ENCODE measurements at regions not wholly inside any gene's neighbourhood (a gene's known extent, or its start where the extent isn't known, plus 50 kb on each side); places are given as distances from the start of the nearest gene placed in this dataset.
A peak's percentile ranks its signal among the peaks of the same experiment; 100 is the strongest.
"Not testable (repeated sequence)": the region's sequence is repeated elsewhere in the genome, so short reads cannot be mapped to it uniquely, and the experiment has no call there.

DNA sequence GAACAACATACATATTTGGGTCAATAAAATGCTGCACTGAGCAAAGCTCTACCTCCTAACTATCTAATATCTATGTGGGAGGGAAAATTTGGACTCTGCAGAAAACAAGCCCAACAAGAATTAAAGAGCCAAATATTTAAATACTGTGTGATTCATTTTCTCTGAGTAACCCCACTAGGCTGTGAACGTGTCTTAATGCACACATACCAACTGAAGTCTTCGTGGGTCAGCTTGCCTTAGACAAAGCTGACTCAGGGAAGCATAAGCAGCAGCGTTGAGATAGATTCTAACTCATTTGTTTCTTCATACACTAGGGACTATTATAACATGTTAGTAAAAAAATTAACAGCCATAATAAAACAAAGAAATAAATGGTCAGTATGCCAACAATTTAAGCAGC, 114.3 kb downstream of the GJA1 start:
- DNase-seq = no peak

DNA sequence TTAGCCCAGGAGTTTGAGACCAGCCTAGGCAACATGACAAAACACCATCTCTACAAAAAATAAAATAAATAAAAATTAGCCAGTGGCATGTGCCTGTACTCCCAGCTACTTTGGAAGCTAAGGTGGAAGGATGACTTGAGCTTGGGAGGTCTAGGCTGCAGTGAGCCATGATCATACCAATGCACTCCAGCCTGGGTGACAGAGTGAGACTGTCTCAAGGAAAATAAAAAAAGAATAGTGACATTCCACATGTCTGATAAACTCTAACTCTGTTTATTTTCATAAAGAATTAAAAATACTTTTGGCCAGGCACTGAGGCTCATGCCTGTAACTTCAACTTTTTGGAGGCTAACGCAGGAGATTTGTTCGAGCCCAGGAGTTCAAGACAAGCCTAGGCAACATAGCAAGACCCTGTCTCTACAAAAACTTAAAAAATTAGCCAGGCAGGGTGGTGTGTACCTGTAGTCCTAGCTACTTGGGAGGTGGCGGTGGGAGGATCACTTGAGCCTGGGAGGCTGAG, 115.1 kb downstream of the GJA1 start:
- DNase-seq = no peak

DNA sequence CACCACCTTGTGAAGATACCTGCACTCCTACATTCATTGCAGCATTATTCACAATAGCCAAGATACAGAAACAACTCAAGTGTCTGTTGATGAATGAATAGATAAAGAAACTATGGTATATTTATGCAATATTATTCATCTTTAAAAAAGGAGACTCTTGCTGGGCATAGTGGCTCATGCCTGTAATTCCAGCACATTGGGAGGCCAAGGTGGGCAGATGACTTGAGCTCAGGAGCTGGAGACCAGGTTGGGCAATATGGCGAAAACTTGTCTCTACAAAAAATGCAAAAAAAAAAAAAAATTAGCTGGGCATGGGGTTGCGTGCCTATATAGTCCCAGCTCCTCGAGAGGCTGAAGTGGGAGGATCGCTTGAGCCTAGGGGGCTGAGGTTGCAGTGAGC, 119.8 kb downstream of the GJA1 start:
- no peak for DNase-seq

DNA sequence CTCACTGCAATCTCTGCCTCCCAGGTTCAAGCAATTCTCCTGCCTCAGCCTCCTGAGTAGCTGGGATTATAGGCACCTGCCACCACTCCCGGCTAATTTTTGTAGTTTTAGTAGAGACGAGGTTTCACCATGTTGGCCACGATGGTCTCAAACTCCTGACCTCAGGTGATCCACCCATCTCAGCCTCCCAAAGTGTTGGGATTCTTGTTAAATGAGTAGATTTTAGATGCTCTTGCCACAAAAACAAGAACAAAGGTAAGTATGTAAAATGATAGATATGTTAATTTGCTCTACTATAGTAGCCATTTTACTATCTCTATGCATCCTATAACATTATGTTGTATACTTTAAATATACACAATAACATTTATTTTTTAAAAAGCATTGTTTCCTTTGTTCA, 120.7 kb downstream of the GJA1 start:
- not testable (repeated sequence) for DNase-seq

DNA sequence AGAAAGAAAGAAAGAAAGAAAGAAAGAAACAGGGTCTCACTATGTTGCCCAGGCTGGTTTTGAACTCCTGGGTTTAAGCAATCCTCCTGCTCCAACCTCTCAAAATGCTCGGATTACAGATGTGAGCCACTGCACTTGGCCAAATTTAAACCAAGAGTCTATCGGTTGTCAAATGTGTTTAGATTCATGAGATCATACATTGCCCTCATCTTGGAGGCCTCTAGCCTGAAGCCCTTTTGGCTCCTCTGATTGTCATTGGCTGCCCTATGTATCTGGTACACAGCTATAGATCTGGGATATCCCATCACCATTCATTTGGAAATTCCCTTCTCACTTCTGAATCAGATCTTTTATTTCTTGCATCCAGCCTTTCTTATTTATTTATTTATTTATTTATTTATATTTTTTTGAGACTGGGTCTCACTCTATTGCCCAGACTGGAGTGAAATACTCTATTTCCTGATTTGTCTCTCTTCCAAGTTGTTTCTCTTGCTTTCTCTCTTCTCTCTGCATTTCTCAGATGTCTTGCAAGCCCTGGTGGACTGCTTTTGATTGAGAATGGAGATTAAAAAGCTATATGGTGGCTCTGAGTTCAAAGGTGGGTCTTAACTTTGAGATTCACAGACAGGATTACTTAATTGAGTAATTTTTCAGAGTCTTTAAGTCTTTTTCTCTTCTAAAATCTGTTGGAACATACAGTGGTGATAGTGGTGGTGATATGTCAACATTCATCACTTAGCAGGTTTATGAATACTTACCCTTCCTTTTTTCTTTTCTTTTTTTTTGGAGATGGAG, 121.9 kb downstream of the GJA1 start:
- DNase-seq = no peak

DNA sequence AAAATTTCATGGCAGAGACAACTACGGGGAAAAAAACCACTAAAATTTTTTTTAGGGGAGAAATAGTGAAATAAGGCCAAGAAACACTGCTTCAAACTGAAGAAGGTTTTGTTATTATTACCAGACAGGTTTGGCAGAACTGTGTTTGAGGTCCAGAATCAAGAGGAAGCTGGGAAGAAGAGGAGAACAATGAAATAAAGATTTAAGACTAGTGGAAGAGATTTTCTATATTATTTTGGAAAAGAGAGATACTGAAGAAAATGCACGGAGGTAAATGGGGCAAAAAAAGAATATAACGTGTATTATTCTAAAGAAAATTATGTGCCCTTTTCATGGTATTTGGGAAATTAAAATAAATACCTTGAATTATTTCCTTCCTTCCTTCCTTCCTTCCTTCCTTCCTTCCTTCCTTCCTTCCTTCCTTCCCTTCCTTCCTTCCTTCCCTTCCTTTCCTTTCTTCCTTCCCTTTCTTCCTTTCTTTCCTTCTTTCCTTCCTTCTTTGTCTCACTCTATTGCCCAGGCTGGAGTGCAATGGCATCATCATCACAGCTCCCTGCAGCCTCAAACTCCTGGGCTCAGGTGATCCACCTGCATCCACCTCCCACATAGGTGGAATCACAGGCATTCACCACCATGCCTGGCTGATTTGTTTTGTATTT, 124.3 kb downstream of the GJA1 start:
- DNase-seq = no peak

DNA sequence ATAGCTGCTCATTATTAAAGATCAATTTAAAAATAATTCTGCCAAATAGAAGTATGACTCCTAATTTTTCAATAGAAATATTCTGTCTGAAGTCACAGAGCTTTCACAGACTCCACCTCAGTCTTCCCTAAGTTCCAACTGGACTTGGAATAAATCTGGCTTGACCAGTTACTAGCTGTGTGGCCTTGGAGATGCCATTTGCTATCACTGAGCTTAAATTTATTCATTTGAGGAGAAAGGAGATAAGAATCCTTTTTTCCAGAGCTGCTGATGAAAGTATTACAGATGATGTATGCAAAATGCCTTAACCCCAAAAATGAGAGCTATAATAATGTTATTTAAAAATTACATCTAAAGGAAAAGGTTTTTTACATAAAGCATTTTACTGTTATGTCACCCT, 125.0 kb downstream of the GJA1 start:
- no peak for DNase-seq

DNA sequence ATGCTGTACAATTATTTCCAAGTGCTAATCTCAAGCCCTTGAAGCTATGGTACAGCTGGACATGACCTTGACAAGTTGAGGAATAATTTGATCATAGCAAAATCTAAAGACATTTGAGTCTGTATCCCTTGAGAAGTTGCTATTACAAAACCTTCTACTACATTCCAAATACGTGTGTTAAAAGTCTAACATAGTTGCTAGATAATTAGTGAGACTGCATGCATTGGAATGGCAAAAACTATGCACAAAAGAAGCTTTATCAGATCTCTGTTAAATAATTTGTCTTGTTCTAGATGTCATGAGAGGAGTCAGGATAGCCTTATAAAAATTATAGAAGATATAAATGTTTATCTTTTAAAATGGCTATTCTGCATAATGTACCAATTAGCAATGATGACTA, 127.8 kb downstream of the GJA1 start:
- no peak for DNase-seq

DNA sequence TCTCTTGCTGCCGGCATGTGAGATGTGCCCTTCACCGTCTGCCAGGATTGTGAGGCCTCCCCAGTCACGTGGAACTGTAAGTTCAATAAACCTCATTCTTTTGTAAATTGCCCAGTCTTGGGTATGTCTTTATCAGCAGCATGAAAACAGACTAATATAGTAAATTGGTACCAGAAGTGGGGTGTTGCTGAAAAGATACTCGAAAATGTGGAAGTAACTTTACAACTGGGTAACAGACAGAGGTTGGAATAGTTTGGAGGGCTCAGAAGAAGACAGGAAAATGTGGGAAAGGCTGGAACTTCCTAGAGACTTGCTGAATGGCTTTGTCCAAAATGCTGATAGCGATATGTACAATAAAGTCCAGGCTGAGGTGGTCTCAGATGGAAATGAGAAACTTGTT, 129.1 kb downstream of the GJA1 start:
- DNase-seq = not testable (repeated sequence)

DNA sequence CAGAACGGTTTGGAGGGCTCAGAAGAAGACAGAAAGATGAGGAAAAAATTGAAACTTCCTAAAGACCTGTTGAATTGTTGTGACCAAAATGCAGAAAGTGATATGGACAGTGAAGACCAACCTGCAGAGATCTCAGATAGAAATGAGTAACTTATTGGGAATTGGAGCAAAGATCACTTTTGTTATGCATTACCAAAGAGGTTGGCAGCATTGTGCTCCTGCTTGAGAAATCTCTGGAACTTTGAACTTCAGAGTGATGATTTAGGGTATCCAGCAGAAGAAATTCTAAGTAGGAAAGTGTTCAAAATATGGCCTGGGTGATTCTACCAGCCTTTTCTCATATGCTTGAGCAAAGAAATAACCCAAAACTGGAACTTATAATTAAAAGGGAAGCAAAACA, 136.0 kb downstream of the GJA1 start:
- DNase-seq = no peak

DNA sequence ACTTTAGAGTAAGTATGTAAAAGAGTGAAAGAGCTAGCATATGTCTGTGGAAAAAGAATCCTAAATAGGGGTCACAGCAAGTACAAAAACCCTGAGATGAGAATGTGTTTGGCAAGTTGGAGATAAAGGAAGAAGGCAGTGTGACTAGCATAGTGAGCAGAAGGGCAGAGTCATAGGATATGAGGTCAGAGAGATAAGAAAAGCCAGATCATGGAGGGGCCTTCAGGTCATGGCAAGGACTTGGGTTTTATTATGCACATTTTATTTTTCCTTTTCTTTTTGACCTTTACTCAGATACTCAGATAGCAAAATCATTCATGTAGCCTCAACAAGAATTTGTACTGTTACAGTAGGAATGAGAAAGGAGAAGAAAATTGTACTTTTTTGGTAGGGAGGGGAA, 138.0 kb downstream of the GJA1 start:
- no peak for DNase-seq

DNA sequence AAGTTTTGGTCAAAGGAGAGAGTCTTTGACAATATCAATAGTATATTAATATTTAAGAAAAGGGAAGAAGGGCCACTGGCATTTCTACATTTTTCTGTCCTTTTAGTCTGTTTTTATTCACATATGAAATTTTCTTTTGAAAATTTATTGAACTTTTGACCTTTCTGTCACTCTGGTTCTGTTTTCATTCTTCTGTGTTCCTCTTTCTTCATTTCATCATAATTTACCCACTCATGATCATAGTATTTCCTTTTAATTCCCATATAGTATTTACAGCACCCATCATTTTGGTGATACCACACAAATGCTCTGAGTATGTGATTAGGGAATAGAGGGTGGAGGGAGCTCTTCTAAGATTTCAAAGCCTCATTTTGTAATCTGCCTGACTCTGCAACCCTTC, 142.8 kb downstream of the GJA1 start:
- peak; percentile 59 for DNase-seq

DNA sequence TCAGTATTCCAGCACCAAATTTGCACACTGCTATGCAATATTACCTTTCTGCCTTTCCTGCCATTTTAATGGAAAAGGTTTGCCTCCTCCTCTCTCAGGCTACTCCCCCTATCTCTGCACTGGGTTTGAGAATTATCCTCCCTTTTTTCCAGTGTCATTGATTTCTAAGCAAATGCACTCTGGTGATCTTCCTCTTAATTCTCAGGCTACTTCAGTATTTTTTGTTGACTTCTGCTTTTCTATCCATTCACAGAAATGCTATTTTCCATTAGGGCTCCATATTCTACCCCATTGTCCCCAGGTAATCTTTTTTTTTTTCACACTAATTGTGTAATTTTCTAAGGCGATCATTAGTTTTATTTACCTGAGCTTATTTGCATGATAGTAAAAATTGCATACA, 144.0 kb downstream of the GJA1 start:
- peak; percentile 39 for DNase-seq

DNA sequence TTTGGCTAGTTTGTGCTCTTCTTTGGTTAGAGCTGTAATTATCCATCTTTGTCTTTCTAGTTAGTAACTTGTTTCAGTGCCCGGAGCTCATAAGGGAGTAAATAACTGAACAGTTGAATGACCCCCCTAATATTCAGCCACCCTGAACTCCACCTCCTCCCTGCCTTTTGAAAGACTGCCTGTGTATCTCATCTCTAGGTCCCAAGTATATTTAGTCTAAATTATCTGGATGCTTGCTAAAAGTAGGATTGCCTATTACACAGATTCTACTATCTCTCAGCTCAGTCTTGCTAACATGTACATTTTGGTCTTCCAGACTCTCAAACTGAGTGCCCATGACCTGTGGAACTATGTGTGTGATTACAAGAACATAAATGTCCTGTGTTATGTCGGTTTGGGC, 145.9 kb downstream of the GJA1 start:
- DNase-seq = no peak

DNA sequence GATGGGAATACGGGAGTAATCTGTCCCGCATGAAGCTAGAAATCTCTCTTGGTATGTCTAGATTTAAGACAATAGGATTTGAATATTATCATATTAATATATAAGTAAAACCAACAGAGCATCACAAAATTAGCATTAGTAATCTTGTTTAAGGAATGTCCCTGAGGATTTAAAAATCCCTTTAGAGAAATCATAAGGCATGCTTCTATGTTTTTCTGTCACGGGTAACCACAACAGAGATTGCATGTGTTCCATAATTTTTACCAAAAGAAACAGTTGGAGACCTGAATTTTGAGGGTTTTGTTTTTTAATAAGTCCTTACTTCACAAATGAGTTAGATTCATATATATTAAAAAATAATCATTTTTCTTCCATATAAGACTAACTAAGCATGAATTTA, 146.8 kb downstream of the GJA1 start:
- DNase-seq = no peak

DNA sequence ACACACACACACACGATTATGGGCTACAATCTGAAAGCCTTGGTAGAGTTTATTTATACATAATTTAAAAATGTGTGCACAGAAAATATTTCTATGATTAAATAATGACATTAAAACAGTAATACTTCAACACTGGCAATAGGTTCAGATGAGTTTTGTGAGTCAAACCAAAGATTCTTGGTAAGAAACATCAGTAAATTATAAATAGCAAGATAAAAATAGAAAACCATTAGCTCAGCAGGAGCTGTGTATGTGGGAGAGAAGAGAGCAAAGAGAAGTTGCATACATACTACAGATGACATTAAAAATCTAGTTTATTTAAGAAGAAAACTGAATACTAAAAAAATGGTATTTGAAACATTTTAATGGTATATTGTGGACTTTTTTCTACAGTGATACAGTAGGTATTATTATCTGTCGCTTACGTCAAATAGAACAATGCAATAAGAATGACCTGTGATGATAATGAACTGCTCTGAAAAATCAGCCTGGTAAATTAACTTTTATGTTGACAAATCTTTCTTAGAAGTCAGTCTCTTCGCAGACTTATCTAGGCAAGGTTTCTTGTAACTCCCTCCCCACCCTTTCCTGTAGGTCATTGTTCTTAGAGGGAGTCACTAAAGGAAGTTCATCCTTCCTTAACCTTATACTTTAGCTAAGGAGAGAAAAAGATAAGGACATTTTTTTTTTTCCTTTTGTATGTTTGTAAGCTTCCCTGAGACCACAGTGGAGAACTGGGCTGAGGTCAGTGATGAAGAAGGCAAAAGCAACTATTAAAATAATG, 149.3 kb downstream of the GJA1 start:
- peak; percentile 21 for DNase-seq

DNA sequence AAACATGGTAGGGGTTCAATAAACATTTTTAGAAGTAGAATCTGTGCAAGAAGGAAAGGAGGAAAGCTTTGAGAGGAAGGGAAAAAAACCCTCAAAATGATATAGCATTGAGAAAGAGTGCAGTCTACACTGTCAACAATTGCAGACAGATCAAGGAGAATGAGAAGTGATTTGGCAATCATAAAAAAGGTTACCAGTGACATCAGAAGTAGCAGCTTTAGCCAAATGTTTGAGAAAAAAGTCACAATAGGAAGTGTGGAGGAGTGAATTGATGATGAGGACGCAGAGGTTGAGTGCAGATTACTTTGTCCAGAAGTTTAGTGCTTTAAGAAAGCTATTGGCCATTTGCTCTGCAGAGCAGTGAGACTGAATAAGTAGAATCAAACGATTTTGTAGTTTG, 155.0 kb downstream of the GJA1 start:
- peak; percentile 12 for DNase-seq

DNA sequence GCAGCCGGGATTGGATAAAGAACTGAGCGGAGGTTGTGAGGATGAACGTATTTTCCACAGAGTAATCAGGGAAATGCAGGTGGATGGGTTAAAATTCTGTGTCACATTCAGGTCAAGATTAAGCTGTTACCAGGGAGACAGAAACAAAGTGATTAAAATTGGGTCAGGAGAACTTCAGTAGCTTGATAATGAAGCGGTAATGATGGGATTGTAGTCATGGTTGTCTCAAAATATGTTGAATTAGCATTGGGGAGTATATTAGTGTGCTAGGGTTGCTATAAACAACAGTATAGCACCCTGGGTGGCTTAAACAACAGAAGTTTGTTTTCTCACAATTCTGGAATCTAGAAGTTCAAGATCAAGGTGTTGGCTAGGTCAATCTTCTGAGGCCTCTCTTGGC, 155.5 kb downstream of the GJA1 start:
- DNase-seq = no peak

DNA sequence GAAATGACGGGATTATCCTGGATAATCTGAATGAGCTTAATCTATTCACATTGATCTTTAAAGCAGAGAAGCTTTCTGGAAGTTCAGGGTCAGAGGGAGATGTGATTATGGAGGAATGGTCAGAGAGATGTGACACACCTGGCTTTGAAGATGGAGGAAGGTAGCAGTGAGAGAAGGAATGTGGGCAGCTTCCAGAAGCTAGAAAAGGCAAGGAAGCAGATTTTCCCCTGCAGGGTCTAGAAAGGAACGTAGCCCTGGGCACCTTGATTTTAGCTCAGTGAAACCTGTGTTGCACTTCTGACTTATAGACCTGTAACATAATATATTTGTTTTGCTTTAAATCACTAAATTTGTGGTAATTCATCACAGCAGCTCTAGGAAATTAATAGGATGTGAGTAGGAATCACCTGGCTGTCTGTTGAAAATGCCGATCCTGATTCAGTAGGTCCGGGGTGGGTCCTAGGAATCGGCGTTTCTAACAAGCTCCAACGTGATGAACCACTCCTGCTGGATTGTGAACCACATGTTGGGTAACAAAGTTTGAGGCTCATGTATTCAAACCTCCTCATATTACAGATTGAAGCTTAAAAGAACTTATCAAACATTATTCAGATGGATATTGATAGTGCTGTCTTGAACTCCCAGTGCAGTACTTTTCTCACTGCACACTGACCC, 157.0 kb downstream of the GJA1 start:
- DNase-seq = no peak

DNA sequence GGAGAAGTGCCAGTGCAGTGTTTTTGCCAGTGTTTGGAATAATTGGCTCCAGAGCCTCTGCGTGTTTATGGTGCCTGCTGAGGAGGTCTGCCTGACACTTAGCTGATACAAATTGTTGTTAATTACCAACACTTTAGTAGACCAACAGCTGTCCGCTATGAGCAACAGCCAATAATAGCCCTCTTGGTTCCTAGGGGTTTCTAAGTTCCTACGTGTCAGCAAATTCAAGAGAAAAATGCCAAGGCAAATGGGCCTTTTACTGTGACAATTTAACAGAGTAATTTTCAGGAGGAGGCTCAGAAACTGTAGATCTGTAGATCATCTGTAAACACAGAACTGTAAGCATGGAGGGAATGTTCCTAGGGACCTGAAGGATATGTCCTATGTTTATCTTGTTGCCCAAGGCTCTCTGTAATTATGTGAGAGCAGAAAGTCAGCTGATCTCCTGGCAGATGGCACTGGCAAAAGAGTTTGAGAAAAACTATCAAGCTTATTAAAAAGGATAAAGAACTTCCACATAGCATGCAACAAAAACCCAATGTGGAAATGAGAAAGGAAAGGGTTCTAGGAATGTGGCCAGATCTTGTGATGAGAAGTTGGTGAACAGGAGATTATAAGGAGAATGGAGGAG, 157.7 kb downstream of the GJA1 start:
- no peak for DNase-seq

DNA sequence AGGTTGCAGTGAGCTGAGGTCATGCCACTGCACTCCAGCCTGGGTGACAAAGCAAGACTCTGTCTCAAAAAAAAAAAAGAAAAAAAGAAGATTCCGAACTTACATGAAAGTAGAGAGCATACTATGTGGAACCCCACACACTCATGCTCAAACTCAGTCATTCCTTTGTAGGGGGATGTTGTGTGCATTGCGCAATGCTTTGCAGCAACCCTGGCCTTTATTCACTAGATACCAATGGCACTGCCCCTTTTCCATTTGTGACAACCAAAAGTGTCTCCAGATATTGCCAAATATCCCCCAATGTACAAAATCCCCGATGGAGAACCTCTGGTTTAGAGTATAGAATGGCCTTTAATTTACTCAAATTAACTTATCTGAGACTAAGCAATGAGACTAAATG, 158.6 kb downstream of the GJA1 start:
- peak; percentile 8 for DNase-seq

DNA sequence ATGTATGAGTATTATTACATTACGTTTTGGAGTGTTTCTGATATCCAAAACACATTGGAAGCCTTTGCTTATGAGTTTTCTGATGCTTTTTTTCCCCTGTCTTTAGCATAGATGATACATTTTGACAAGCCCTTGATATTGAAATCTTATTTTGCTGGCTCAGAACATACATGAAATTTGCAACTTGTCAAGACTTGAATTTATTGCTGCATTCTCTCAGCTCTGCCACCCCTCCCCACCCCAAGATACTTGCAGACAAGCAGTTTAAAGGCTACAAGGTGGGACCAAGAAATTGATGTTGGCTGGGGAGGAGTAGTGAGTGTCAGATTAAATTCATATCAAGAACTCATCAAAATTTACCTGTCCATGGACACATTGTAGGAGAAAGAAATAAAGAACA, 160.2 kb downstream of the GJA1 start:
- no peak for DNase-seq

DNA sequence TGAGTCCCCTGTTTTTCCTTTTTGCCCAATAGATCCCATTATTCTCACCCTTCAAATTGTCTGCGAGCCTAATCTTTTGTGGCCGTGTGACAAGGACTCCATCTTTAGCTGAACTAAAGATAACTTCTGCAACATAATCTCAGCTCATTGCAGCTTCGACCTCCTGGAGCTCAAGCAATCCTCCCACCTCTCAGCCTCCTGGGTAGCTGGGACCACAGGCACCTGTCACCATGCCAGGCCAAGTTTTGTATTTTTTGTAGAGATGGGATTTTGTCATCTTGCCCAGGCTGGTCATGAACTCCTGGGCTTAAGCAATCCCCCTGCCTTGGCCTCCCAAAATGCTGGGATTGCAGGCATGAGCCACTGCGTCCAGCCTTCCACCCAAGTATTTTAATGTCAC, 161.0 kb downstream of the GJA1 start:
- DNase-seq = no peak

Data from MV-4-11 (cell line).